Astrocyte (in vitro differentiated cells and primary cell): ENCODE measurements at regions not wholly inside any gene's neighbourhood (a gene's known extent, or its start where the extent isn't known, plus 50 kb on each side); places are given as distances from the start of the nearest gene placed in this dataset.

Experiments used
- DNase-seq: peaks from one replicate; pipeline ENCODE4 v3.0.0-alpha.2; 2010; ENCODE audit warnings: low read depth
- FAIRE-seq: peaks from 2 replicates; lab custom pipeline; 2011; peaks lifted over from hg19 to GRCh38; lab: Jason Lieb, UNC
- H2AFZ ChIP-seq: 2 replicates; pipeline ENCODE4 v1.6.0; 2012; ENCODE audit warnings: low read depth, low read length, inconsistent platforms
- H3K27ac ChIP-seq: 2 replicates; pipeline ENCODE4 v1.5.1; 2011; ENCODE audit warnings: low read depth, low read length, inconsistent platforms
- H3K27me3 ChIP-seq: 2 replicates; pipeline ENCODE4 v1.6.0; 2011; ENCODE audit warnings: low read length, inconsistent platforms; ENCODE audit not compliant: insufficient read depth
- H3K36me3 ChIP-seq: 2 replicates; pipeline ENCODE4 v1.5.1; 2011; ENCODE audit warnings: low read length, inconsistent platforms; ENCODE audit not compliant: insufficient read depth
- H3K4me1 ChIP-seq: 2 replicates; pipeline ENCODE4 v1.5.1; 2011; ENCODE audit warnings: low read length, inconsistent platforms; ENCODE audit not compliant: insufficient read depth
- H3K4me2 ChIP-seq: 2 replicates; pipeline ENCODE4 v1.6.0; 2012; ENCODE audit warnings: low read length, inconsistent platforms
- H3K4me3 ChIP-seq: 2 replicates; pipeline ENCODE4 v1.5.1; 2011; ENCODE audit warnings: low read depth, mild to moderate bottlenecking, low read length, inconsistent platforms; ENCODE audit not compliant: insufficient read depth
- H3K79me2 ChIP-seq: 2 replicates; pipeline ENCODE4 v1.6.0; 2012; ENCODE audit warnings: mild to moderate bottlenecking, low read length, inconsistent platforms; ENCODE audit not compliant: insufficient read depth
- H3K9ac ChIP-seq: 2 replicates; pipeline ENCODE4 v1.6.0; 2012; ENCODE audit warnings: mild to moderate bottlenecking, low read length, inconsistent platforms
- H3K9me3 ChIP-seq: 2 replicates; pipeline ENCODE4 v1.5.1; 2012; ENCODE audit warnings: low read depth, mild to moderate bottlenecking, low read length, inconsistent platforms; ENCODE audit not compliant: insufficient read depth
- H4K20me1 ChIP-seq: 2 replicates; pipeline ENCODE4 v1.6.0; 2012; ENCODE audit warnings: low read length, inconsistent platforms; ENCODE audit not compliant: insufficient read depth
- H3K27ac Mint-ChIP-seq: one replicate; pipeline ENCODE4 v1.8.0; 2021; ENCODE audit warnings: mild to moderate bottlenecking, mixed read lengths; ENCODE audit not compliant: unreplicated experiment
- H3K27me3 Mint-ChIP-seq: one replicate; pipeline ENCODE4 v1.8.0; 2021; ENCODE audit warnings: low read depth, mixed read lengths; ENCODE audit not compliant: unreplicated experiment
- H3K36me3 Mint-ChIP-seq: one replicate; pipeline ENCODE4 v1.8.0; 2021; ENCODE audit warnings: low read depth, mixed read lengths; ENCODE audit not compliant: unreplicated experiment
- H3K4me1 Mint-ChIP-seq: one replicate; pipeline ENCODE4 v1.8.0; 2021; ENCODE audit warnings: low read depth, mixed read lengths; ENCODE audit not compliant: unreplicated experiment
- H3K4me3 Mint-ChIP-seq: one replicate; pipeline ENCODE4 v1.8.0; 2021; ENCODE audit warnings: mild to moderate bottlenecking, moderate library complexity, mixed read lengths; ENCODE audit not compliant: unreplicated experiment
- H3K9me3 Mint-ChIP-seq: one replicate; pipeline ENCODE4 v1.8.0; 2021; ENCODE audit warnings: mild to moderate bottlenecking, mixed read lengths; ENCODE audit not compliant: unreplicated experiment
- CTCF ChIP-seq: IDR thresholded peaks from 2 replicates; pipeline ENCODE4 v1.5.1; 2011; ENCODE audit warnings: low read depth, mild to moderate bottlenecking, inconsistent platforms, low read length, moderate library complexity; ENCODE audit not compliant: insufficient read depth
- EZH2 ChIP-seq: IDR thresholded peaks from 2 replicates; pipeline ENCODE4 v1.6.1; 2012; ENCODE audit warnings: mild to moderate bottlenecking, low read length, inconsistent platforms; ENCODE audit not compliant: insufficient read depth

- H3K27ac ChIP-seq, result no peak overlapping the region
- DNase-seq (no peak), FAIRE-seq (no peak)
- H3K27me3 ChIP-seq, result no peaks in the 10 kb centered on the region
- TF ChIP-seq CTCF (no peak), EZH2 (no peak)
- Mint-ChIP-seq H3K36me3 (no peaks in the 10 kb centered on the region), H3K4me1 (no peaks in the 10 kb centered on the region), H3K9me3 (peaks cover 2% of the 10 kb centered on the region), H3K4me3 (no peak overlapping the region), H3K27ac (no peak overlapping the region), H3K27me3 (peaks cover 40% of the 10 kb centered on the region)
- no peaks in the 10 kb centered on the region for H3K36me3 ChIP-seq
- H3K9ac ChIP-seq, result no peak overlapping the region
- no peaks in the 10 kb centered on the region for H3K79me2 ChIP-seq
- no peaks in the 10 kb centered on the region for H3K9me3 ChIP-seq
- H3K4me3 ChIP-seq, result no peak overlapping the region
- no peak overlapping the region for H2AFZ ChIP-seq
- no peak overlapping the region for H3K4me2 ChIP-seq
- H4K20me1 ChIP-seq, result no peaks in the 10 kb centered on the region
- H3K4me1 ChIP-seq, result no peaks in the 10 kb centered on the region
Observed at GRCh38 chr20:50381771-50382593, 128.2 kb upstream of the PTPN1 start.

- Histone ChIP-seq H3K79me2 (no peaks in the 10 kb centered on the region), H2AFZ (no peak overlapping the region), H3K4me1 (peaks cover 9% of the 10 kb centered on the region), H3K4me3 (no peak overlapping the region), H4K20me1 (no peaks in the 10 kb centered on the region), H3K27me3 (no peaks in the 10 kb centered on the region), H3K36me3 (no peaks in the 10 kb centered on the region), H3K4me2 (no peak overlapping the region), H3K27ac (no peak overlapping the region), H3K9me3 (no peaks in the 10 kb centered on the region), H3K9ac (no peak overlapping the region)
- Mint-ChIP-seq H3K4me3 (no peak overlapping the region), H3K4me1 (no peaks in the 10 kb centered on the region), H3K9me3 (no peaks in the 10 kb centered on the region), H3K27me3 (peaks cover 37% of the 10 kb centered on the region), H3K27ac (no peak overlapping the region), H3K36me3 (no peaks in the 10 kb centered on the region)
- no peak for TF ChIP-seq EZH2
- DNase-seq, result no peak
- FAIRE-seq, result no peak
Observed at GRCh38 chr20:50385733-50386640, 124.2 kb upstream of the PTPN1 start.

GRCh38 chr20:50386641-50386960 lies 123.6 kb upstream of the PTPN1 start:
- H3K79me2 ChIP-seq, result no peaks in the 10 kb centered on the region
- Mint-ChIP-seq H3K4me1 (no peaks in the 10 kb centered on the region), H3K4me3 (no peak overlapping the region), H3K36me3 (no peaks in the 10 kb centered on the region), H3K27me3 (peaks cover 43% of the 10 kb centered on the region), H3K27ac (no peak overlapping the region), H3K9me3 (no peaks in the 10 kb centered on the region)
- no peaks in the 10 kb centered on the region for H3K27me3 ChIP-seq
- no peak overlapping the region for H3K27ac ChIP-seq
- no peak for FAIRE-seq
- no peak overlapping the region for H2AFZ ChIP-seq
- no peak for TF ChIP-seq EZH2
- no peak for TF ChIP-seq CTCF
- H3K9me3 ChIP-seq, result no peaks in the 10 kb centered on the region
- no peak overlapping the region for H3K4me3 ChIP-seq
- H3K9ac ChIP-seq, result no peak overlapping the region
- DNase-seq, result no peak
- H4K20me1 ChIP-seq, result no peaks in the 10 kb centered on the region
- no peak overlapping the region for H3K4me2 ChIP-seq
- peaks cover 9% of the 10 kb centered on the region for H3K4me1 ChIP-seq
- H3K36me3 ChIP-seq, result no peaks in the 10 kb centered on the region
